ENCODE measurements at regions not wholly inside any gene's neighbourhood (a gene's known extent, or its start where the extent isn't known, plus 50 kb on each side); places are given as distances from the start of the nearest gene placed in this dataset.

DNA sequence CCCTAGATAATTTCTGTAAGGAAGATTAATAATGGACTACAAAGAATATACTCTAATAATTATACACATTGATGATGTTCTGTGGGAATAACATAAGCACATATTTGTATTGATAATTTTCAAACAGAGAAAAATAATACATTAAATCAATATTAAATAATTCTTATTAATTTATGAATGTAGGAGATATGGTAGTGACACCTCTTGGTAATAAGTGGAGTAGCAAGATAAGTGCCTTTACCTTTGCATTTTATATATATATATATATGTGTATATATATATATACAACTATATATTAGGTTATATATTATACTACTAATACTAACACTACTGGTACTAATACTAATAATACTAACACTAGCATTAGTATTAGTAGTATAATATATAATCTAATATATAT, 905.8 kb downstream of the SLITRK1 start:
- H3K27me3 ChIP-seq (ENCODE audit: control insufficient read depth in 2 of 2, insufficient read depth in 2 of 2, low read length in 2 of 2): no peaks in the 10 kb centered on the region
- no peaks in the 10 kb centered on the region for H3K79me2 ChIP-seq (ENCODE audit: insufficient read depth, low read length)
- peaks cover 11 to 17% of the 10 kb centered on the region in 2 donors for H3K9me3 ChIP-seq (replicated peaks in 1 of 2; ENCODE audit: control insufficient read depth in 1 of 2, insufficient read depth in 1 of 2, low read length in 2 of 2)
- no peak overlapping the region for H3K4me2 ChIP-seq (replicated peaks; ENCODE audit: extremely low read depth, low read length, poor library complexity, severe bottlenecking)
- Mint-ChIP-seq H3K4me3 (no peak overlapping the region), H3K27me3 (ENCODE audit: low read depth in 3 of 3) (no peaks in the 10 kb centered on the region), H3K27ac (no peak overlapping the region), H3K9me3 (peaks cover 0 to 16% (median 4%) of the 10 kb centered on the region in 7 donors), H3K4me1 (no peaks in the 10 kb centered on the region), H3K36me3 (no peaks in the 10 kb centered on the region)
- TF ChIP-seq CTCF (IDR thresholded peaks at IDR 0.05): no peak
- H3K27ac ChIP-seq (ENCODE audit: low read depth in 1 of 2, low read length in 2 of 2): no peak overlapping the region
- no peak overlapping the region for H3K9ac ChIP-seq (ENCODE audit: insufficient read depth, low read length, poor library complexity, severe bottlenecking)
- H3K4me1 ChIP-seq (ENCODE audit: control insufficient read depth in 1 of 2, insufficient read depth in 2 of 2, low read length in 2 of 2): no peaks in the 10 kb centered on the region
- no peak overlapping the region for H2AFZ ChIP-seq (ENCODE audit: insufficient read depth, low read depth, low read length, poor library complexity, severe bottlenecking)
- no peaks in the 10 kb centered on the region for H4K20me1 ChIP-seq (ENCODE audit: insufficient read depth, low read length)
- DNase-seq: no peak
- H3K36me3 ChIP-seq (replicated peaks in 1 of 2; ENCODE audit: control insufficient read depth in 1 of 2, insufficient read depth in 2 of 2, low read length in 2 of 2): no peaks in the 10 kb centered on the region
- intact Hi-C loops (cut with micrococcal nuclease): no loop called here
- H3K4me3 ChIP-seq (replicated peaks in 1 of 3; ENCODE audit: low read depth in 2 of 3, low read length in 3 of 3): no peak overlapping the region

GRCh38 chr13:82963226-82964099, 918.8 kb downstream of the SLITRK1 start:
- Histone ChIP-seq H3K9me3 (replicated peaks in 1 of 2; ENCODE audit: control insufficient read depth in 1 of 2, insufficient read depth in 1 of 2, low read length in 2 of 2) (no peaks in the 10 kb centered on the region), H3K4me2 (replicated peaks; ENCODE audit: extremely low read depth, low read length, poor library complexity, severe bottlenecking) (no peak overlapping the region), H2AFZ (ENCODE audit: insufficient read depth, low read depth, low read length, poor library complexity, severe bottlenecking) (no peak overlapping the region), H3K4me3 (replicated peaks in 1 of 3; ENCODE audit: low read depth in 2 of 3, low read length in 3 of 3) (no peak overlapping the region), H3K9ac (ENCODE audit: insufficient read depth, low read length, poor library complexity, severe bottlenecking) (no peak overlapping the region), H3K27ac (ENCODE audit: low read depth in 1 of 2, low read length in 2 of 2) (no peak overlapping the region), H3K4me1 (ENCODE audit: control insufficient read depth in 1 of 2, insufficient read depth in 2 of 2, low read length in 2 of 2) (no peaks in the 10 kb centered on the region), H3K27me3 (ENCODE audit: control insufficient read depth in 2 of 2, insufficient read depth in 2 of 2, low read length in 2 of 2) (no peaks in the 10 kb centered on the region), H3K36me3 (replicated peaks in 1 of 2; ENCODE audit: control insufficient read depth in 1 of 2, insufficient read depth in 2 of 2, low read length in 2 of 2) (no peaks in the 10 kb centered on the region), H4K20me1 (ENCODE audit: insufficient read depth, low read length) (no peaks in the 10 kb centered on the region), H3K79me2 (ENCODE audit: insufficient read depth, low read length) (no peaks in the 10 kb centered on the region)
- whole genome bisulfite sequencing (ENCODE audit: insufficient coverage): no CpG with 5 or more reads among the region's 7 CpGs
- no peak for TF ChIP-seq CTCF (IDR thresholded peaks at IDR 0.05)
- Mint-ChIP-seq H3K27ac (no peak overlapping the region), H3K4me1 (no peaks in the 10 kb centered on the region), H3K27me3 (ENCODE audit: low read depth in 3 of 3) (peaks cover 0 to 2% (median 0%) of the 10 kb centered on the region in 3 donors), H3K36me3 (no peaks in the 10 kb centered on the region), H3K4me3 (no peak overlapping the region), H3K9me3 (peaks cover 0 to 5% (median 4%) of the 10 kb centered on the region in 7 donors)
- intact Hi-C loops (cut with micrococcal nuclease): no loop called here
- DNase-seq: no peak

All from CD14-positive monocyte (primary cell).